Ureter (tissue), 1 donor: ENCODE measurements at regions not wholly inside any gene's neighbourhood (a gene's known extent, or its start where the extent isn't known, plus 50 kb on each side); places are given as distances from the start of the nearest gene placed in this dataset.

Experiments
- DNase-seq: peaks from one replicate; pipeline ENCODE4 v3.0.0-alpha.2; 2020; ENCODE audit warnings: low spot score
- donor health status: DM: yes; HTN: yes; CAD: no.

GRCh38 chr10:62545160-62546066 lies 171.2 kb downstream of the ZNF365 start:
- no peak for DNase-seq

GRCh38 chr10:62548686-62549085 lies 174.5 kb downstream of the ZNF365 start:
- DNase-seq: no peak

- no peak for DNase-seq
Measured at GRCh38 chr10:62550173-62550572, 176.0 kb downstream of the ZNF365 start.

DNA sequence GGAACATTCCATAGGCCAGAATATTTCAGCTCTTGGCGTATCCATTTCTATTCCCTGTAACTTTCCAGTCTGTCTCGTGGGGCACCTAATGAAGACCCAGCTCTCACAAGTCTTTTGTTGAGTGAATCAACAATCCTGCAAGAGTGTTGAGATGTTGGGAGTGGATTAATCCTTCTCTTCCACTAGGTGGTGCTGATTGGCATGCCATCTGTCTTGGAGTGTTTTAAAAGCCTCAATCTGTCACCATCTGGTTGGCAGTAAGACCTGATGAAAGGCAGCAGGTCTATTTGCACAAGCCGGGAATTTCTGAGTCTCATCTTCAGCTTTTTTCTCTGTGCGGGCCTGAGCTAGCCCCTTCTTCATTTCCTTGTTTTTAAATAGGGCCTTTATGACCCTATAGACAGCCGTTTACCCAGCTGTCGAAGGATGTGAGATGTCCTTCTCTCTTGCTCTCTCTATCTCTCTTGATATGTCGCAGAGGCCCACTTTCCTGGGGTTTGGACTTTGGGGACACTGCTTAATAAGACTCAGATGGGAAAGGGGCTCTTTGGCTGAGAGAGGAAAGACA lies 180.5 kb downstream of the ZNF365 start:
- DNase-seq: no peak

DNA sequence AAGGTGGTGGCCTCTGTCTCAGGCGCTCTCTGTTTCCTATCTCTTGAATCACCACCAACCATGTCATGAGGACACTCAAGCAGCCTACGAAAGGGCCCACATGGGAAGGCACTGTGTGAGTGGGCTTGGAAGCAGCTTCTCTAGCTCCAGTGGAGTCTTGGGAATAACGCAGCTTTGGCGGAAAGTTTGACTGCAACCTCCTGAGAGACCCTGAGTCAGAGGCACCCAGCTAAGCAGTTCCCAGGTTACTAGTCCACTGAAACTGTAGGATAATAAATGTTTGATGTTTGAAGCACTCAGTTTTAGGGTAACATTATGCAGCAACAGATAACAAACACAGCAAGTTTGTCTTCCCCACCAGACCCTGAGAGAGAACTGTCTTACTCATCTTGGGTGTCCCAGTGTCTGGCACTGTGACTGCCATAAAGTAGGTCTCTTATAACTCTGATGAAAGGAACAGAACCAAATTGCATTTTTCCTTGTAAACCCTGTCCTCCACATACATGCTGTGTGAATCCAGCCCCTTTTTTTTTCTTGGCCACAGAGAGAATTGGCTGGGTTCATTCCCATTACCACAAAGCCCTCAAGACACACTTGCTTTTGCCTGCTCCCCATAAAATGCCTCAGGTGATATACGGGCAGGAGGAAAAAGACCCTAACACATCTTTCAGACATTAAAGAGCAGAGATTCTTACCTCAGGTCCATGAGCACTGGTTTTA lies 185.5 kb downstream of the ZNF365 start:
- DNase-seq: no peak

GRCh38 chr10:62560201-62560819 lies 186.1 kb downstream of the ZNF365 start:
- DNase-seq: no peak

DNA sequence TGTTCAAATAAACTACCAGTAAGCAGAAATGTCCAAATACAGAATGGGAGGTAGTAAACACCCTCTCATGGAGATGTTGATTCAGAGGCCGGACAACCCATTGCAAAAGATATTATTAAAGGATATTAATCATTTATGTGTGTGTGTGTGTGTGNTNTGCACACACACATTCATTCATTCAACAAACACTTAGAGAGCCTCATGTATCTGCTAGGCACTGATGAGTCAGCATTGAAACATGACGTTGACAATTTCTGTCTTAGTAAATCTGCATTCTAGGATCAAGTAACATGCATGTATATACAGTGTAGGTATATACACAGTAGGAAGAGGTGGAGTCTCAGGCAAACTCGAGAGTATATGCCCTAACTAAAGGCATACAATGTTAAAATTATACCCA lies 187.0 kb downstream of the ZNF365 start:
- no peak for DNase-seq

- DNase-seq: no peak
Measured at GRCh38 chr10:62562101-62562500, 187.9 kb downstream of the ZNF365 start.

GRCh38 chr10:62562795-62563194 lies 188.6 kb downstream of the ZNF365 start:
- DNase-seq: no peak

GRCh38 chr10:62573929-62574328 lies 199.8 kb downstream of the ZNF365 start:
- DNase-seq: no peak

GRCh38 chr10:62577076-62577475 lies 202.9 kb downstream of the ZNF365 start:
- no peak for DNase-seq

- no peak for DNase-seq
Measured at GRCh38 chr10:62577666-62578291, 203.6 kb downstream of the ZNF365 start.

GRCh38 chr10:62578301-62578700 lies 204.1 kb downstream of the ZNF365 start:
- DNase-seq: no peak

DNA sequence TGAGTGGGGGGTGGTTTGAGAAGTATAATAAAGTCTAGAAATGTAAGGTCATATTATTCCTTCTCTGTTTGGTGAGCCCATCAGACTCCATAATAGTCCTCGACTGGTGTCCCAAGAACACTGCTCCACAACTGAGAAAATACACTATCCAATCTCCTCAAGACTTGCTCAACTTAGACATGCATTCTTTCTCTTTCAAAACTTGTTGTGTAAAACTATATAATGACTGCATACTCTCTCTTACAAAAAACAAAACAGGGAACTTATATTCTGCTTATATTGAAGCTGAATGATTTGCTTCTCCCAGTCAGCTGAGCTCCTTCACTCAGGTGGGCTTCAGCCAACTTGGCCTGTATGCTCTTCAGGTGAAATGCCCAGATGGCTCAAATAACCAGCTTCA lies 204.7 kb downstream of the ZNF365 start:
- no peak for DNase-seq

DNA sequence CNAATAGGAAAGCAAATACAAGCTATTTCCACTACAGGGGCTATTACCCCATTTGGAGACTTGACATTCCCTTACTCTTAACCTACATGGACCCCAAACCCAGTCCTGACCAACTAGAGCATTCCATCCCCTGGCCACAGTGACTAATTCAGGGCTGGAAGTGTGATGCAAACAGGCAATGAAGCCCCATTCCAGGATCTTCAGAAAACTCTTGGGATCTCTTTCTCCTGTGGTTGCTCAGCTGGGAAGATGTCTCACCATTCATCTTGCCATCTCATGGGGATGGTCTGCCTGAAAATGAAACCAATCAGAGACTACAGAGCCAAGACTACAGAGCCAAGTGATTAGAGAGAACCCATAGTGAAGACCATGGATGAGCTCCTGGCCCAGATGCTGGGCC lies 206.2 kb downstream of the ZNF365 start:
- DNase-seq: no peak

DNA sequence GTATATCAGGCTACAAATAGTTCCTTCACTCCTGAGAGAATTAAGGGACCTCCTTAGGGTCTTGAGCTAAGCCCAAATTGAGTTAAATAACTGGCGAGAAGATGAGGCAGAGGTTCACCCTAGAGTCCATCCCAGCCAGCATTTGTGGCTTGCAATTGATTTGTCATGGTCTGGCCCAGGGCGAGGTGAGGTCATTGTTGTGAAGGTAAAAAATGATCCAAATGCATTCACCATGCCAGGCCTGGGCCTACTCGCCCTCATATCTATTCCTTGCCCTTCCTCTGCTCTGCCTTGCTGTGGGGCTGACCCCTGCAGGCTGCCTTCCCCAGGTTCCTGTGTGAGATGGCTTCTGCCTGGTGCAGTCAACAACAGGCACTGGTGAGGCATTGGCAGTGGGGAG lies 207.2 kb downstream of the ZNF365 start:
- no peak for DNase-seq

GRCh38 chr10:62582101-62582705 lies 208.0 kb downstream of the ZNF365 start:
- no peak for DNase-seq

DNA sequence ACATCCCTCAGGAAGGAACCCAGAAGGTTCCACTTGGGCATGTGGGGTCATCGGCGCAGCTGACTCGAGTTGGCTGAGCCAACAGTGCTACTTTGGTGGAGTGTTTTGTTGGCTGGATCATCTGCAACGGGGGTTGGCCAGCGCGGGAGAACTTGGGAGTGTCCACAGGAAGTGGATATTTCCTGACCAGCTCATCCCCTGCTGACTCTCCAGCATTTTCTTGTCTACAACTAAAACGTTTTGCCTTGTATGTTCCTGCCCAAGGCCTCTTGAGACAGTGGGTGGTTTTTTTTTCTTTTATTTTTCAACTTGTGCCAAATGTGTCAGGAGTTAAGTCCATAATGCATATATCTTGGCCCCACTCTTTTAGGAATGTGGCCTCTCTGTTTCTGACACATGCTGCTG lies 208.6 kb downstream of the ZNF365 start:
- peak; percentile 47 for DNase-seq

GRCh38 chr10:62583876-62584615 lies 209.9 kb downstream of the ZNF365 start:
- DNase-seq: no peak

GRCh38 chr10:62584731-62585130 lies 210.6 kb downstream of the ZNF365 start:
- DNase-seq: no peak
